Thoracic aorta (tissue), 2 donors: ENCODE measurements at regions not wholly inside any gene's neighbourhood (a gene's known extent, or its start where the extent isn't known, plus 50 kb on each side); places are given as distances from the start of the nearest gene placed in this dataset.

Source experiments
- ATAC-seq: fragments of 150-250 bp; one replicate; pipeline ENCODE4 v1.8.0; 2017; ENCODE audit warnings: low read depth; ENCODE audit not compliant: insufficient number of reproducible peaks, low FRiP score
- DNase-seq: peaks from one replicate; pipeline ENCODE4 v3.0.0-alpha.2; 2020; ENCODE audit warnings: low spot score
- H3K27ac ChIP-seq, 2 donors: fragments of 200-600 bp; sonication (generic); 1 replicate in 1 of 2; 2 replicates in 1 of 2; pipeline ENCODE4 v1.5.1; 2016; ENCODE audit warnings: mild to moderate bottlenecking in 2 of 2, moderate library complexity in 2 of 2
- H3K27me3 ChIP-seq: fragments of 200-600 bp; sonication (generic); replicated peaks from 2 replicates; pipeline ENCODE4 v1.6.0; 2016; ENCODE audit warnings: mild to moderate bottlenecking; ENCODE audit not compliant: insufficient read depth
- H3K36me3 ChIP-seq: fragments of 200-600 bp; sonication (generic); one replicate; pipeline ENCODE4 v1.5.1; 2016
- H3K4me1 ChIP-seq, 2 donors: fragments of 200-600 bp; sonication (generic); 1 replicate in 1 of 2; 2 replicates in 1 of 2; pipeline versions ENCODE4 v1.5.1 to v1.6.0; 2016; ENCODE audit warnings: low read depth in 2 of 2, mild to moderate bottlenecking in 1 of 2; ENCODE audit not compliant: control insufficient read depth in 1 of 2
- H3K4me3 ChIP-seq: fragments of 200-600 bp; sonication (generic); 2 replicates; pipeline ENCODE4 v1.5.1; 2016; ENCODE audit warnings: mild to moderate bottlenecking
- H3K9me3 ChIP-seq: fragments of 200-600 bp; sonication (generic); 2 replicates; pipeline ENCODE4 v1.5.1; 2016
- CTCF ChIP-seq: fragments of 200-600 bp; sonication (generic); IDR thresholded peaks from one replicate; pipeline ENCODE4 v1.5.1; 2019; ENCODE audit warnings: antibody characterized with exemption

GRCh38 chr7:109964780-109965179, 1126.1 kb upstream of the LRRN3 start:
- H3K27me3 ChIP-seq, result no peaks in the 10 kb centered on the region
- DNase-seq (no peak), ATAC-seq (no peak)
- no peak overlapping the region for H3K27ac ChIP-seq
- no peak for TF ChIP-seq CTCF
- H3K36me3 ChIP-seq, result no peaks in the 10 kb centered on the region
- H3K4me3 ChIP-seq, result no peak overlapping the region
- no peaks in the 10 kb centered on the region for H3K9me3 ChIP-seq
- no peaks in the 10 kb centered on the region for H3K4me1 ChIP-seq

- no peaks in the 10 kb centered on the region for H3K36me3 ChIP-seq
- DNase-seq (no peak), ATAC-seq (no peak)
- no peaks in the 10 kb centered on the region for H3K9me3 ChIP-seq
- H3K27ac ChIP-seq, result no peak overlapping the region
- H3K27me3 ChIP-seq, result no peaks in the 10 kb centered on the region
- H3K4me1 ChIP-seq, result no peaks in the 10 kb centered on the region
- no peak overlapping the region for H3K4me3 ChIP-seq
- no peak for TF ChIP-seq CTCF
Measured at GRCh38 chr7:109967406-109967805, 1123.5 kb upstream of the LRRN3 start.

GRCh38 chr7:109983618-109984017, 1107.3 kb upstream of the LRRN3 start:
- Histone ChIP-seq H3K9me3 (no peaks in the 10 kb centered on the region), H3K27ac (no peak overlapping the region), H3K4me1 (no peaks in the 10 kb centered on the region), H3K36me3 (no peaks in the 10 kb centered on the region), H3K4me3 (no peak overlapping the region), H3K27me3 (no peaks in the 10 kb centered on the region)
- TF ChIP-seq CTCF, result no peak
- ATAC-seq (no peak), DNase-seq (no peak)

- Histone ChIP-seq H3K9me3 (no peaks in the 10 kb centered on the region), H3K27me3 (no peaks in the 10 kb centered on the region), H3K27ac (no peak overlapping the region), H3K36me3 (no peaks in the 10 kb centered on the region), H3K4me3 (no peak overlapping the region), H3K4me1 (no peaks in the 10 kb centered on the region)
- TF ChIP-seq CTCF, result no peak
- ATAC-seq (no peak), DNase-seq (no peak)
Measured at GRCh38 chr7:109984729-109985128, 1106.2 kb upstream of the LRRN3 start.

GRCh38 chr7:109986701-109987100, 1104.2 kb upstream of the LRRN3 start:
- Histone ChIP-seq H3K36me3 (no peaks in the 10 kb centered on the region), H3K27ac (no peak overlapping the region), H3K27me3 (no peaks in the 10 kb centered on the region), H3K4me3 (no peak overlapping the region), H3K4me1 (no peaks in the 10 kb centered on the region), H3K9me3 (no peaks in the 10 kb centered on the region)
- DNase-seq, result no peak
- TF ChIP-seq CTCF, result no peak
- ATAC-seq, result no peak
